Esophagus squamous epithelium (tissue), 5 donors: ENCODE measurements at regions not wholly inside any gene's neighbourhood (a gene's known extent, or its start where the extent isn't known, plus 50 kb on each side); places are given as distances from the start of the nearest gene placed in this dataset.

Source experiments
- DNase-seq: peaks from one replicate; lab custom pipeline; 2025; lab: John Stamatoyannopoulos, UW
- H3K27ac ChIP-seq, 4 donors: fragments of 200-600 bp; sonication (generic); one replicate each; pipeline ENCODE4 v1.5.1; 2016 to 2019; ENCODE audit warnings: mild to moderate bottlenecking in 1 of 4
- H3K27me3 ChIP-seq, 4 donors: fragments of 200-600 bp; sonication (generic); 1 replicate in 3 of 4; 2 replicates in 1 of 4; pipeline versions ENCODE4 v1.5.1 to v1.6.0; 2017 to 2021; ENCODE audit warnings: antibody characterized with exemption in 1 of 4
- H3K36me3 ChIP-seq, 3 donors: fragments of 200-600 bp; sonication (generic); one replicate each; pipeline ENCODE4 v1.5.1; 2016 to 2019
- H3K4me1 ChIP-seq, 3 donors: fragments of 200-600 bp; sonication (generic); one replicate each; pipeline ENCODE4 v1.5.1; 2017 to 2019
- H3K4me3 ChIP-seq, 4 donors: fragments of 200-600 bp; sonication (generic); 1 replicate in 3 of 4; 2 replicates in 1 of 4; pipeline ENCODE4 v1.5.1; 2016 to 2019; ENCODE audit warnings: mild to moderate bottlenecking in 2 of 4, moderate library complexity in 1 of 4
- H3K9me3 ChIP-seq, 3 donors: fragments of 200-600 bp; sonication (generic); one replicate each; pipeline ENCODE4 v1.5.1; 2016 to 2019
- POLR2A ChIP-seq, 4 donors: fragments of 450-650 bp; IDR thresholded peaks; one replicate each; pipeline ENCODE4 v1.6.1; 2017; ENCODE audit warnings: antibody characterized with exemption in 4 of 4, mild to moderate bottlenecking in 4 of 4, moderate library complexity in 3 of 4
- WGBS, 2 donors: methylation state at CpG; one replicate each; pipeline ENCODE4 v1.1.5; 2018; 5-methylcytosine and 5-hydroxymethylcytosine counted together
- intact Hi-C: fragments of 100-400 bp; cut with DNase I; formaldehyde crosslinking; loops from one replicate; pipeline ENCODE4 v1.15.0; 2022
- TF ChIP-seq, protein P1 (sequence below), 6 experiments: fragments of 450-650 bp in 4 of 6; fragments of 200-600 bp in 2 of 6; sonication (generic) in 2 of 6; IDR thresholded peaks; one replicate each; pipeline ENCODE4 v1.5.1; 2016 to 2019; ENCODE audit warnings: antibody characterized with exemption in 6 of 6, mild to moderate bottlenecking in 4 of 6, moderate library complexity in 4 of 6
- donor health status: DM: yes; HTN: yes; CAD: no.

DNA sequence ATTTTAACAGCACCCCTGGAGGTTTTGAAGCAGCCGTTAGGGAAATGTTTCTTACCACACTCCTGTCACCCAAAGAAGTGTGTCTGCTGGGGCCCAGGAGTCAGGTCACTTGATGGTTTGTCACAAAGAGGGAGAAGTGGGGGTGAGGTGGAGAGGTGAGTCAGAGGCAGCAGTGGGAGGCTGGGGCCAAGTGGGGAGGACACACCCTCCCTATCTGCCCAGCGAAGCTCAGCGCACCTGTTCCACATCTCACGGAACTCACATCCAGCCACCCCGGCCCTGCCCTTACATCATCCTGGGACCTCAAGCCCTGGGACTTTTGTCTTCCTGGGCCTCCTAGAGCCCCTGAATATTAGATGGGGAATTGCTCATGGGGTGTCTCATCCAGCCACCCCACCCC lies 171.1 kb upstream of the SMIM23 start:
- H3K9me3 ChIP-seq = no peaks in the 10 kb centered on the region
- intact Hi-C loops = no loop called here
- WGBS, 2 donors = 69% methylated on average over 5 of the region's 5 CpGs; no CpG with 5 or more reads in 1 of the 2 donors
- no peak overlapping the region for H3K27ac ChIP-seq
- no peak overlapping the region for H3K4me3 ChIP-seq
- no peak for TF ChIP-seq POLR2A (IDR thresholded peaks at IDR 0.05)
- no peaks in the 10 kb centered on the region for H3K36me3 ChIP-seq
- peaks cover 0 to 79% (median 0%) of the 10 kb centered on the region in 4 donors for H3K27me3 ChIP-seq
- peaks cover 0 to 17% (median 0%) of the 10 kb centered on the region in 3 donors for H3K4me1 ChIP-seq
- DNase-seq = no peak

DNA sequence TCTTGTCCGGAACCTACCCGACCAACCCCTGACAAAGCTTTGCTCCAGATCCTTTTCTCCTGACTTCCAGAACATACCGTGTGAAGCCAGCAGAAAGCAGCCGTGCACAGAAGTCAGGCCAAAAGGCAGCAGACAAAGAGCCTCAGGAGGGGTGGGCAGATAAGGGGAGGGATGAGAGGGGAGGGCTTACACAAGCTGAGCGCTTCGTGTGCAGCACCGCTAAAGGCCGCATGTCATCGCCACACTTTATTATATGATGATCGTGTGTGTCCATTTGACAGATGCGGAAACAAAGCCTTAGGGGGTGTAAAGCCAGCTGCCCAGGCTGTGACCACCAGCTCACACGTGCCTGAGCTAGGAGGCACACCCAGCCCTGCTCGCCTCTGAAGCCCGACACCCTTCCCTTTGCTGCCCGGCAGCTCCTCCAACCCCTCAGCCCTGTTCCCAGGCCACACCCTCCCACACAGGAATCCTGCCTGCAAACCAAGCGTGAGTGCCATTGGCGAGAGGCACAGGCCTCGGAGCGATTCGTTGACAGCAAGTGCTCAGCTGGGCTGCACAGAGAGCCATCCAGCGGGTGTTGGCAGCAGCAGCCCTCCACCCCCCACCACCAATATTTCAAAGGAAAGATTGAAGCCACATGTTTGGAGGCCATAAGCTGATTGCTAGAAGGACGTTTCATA lies 170.5 kb upstream of the SMIM23 start:
- H3K36me3 ChIP-seq = no peaks in the 10 kb centered on the region
- H3K27ac ChIP-seq = no peak overlapping the region

DNA sequence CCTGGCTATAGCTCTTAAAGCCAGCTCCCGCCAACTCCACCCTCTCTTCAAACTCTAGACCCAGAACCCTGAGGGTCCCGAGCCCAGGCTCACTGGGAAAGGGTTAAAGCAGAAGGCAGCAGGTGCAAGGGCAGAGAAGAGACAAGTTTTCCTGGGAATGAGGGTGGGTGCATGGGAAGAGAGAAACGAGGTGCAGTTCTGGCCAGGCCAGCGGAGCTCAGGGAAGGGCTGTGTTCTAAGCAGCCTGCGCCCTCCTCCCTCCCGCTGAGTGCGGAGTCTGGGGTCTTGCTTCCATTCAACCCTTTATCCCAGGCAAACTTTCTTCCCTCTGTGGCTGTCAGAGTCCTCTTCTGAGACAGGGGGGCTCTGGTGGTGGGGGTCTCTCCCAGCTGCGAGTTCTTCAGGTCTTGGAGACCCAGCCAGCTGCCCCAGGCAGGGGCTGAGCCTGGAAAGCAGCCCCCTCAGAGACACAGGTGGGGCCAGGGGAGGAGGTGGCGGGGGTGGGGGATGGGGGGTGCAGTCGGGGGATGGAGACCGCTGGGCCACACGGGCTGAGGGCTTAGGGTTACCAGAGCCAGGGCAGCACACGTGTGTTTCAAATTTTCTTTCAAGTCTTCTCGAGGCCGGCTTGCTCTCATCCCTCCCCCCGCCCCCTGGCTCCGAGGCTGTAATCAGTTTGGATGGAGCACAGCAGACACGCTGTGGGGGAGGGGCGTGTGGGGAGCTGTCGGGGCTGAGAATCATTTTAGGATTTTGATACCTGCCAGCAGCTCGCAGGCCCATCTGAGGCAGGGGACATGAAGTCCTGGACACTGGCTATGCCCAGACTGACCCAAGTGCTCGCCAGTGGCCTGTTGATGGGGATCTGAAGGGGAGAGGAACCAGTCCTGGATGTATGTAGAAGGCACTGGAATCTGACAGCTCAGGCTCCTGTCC lies 169.6 kb upstream of the SMIM23 start:
- peaks cover 0 to 91% (median 0%) of the 10 kb centered on the region in 4 donors for H3K27me3 ChIP-seq
- no peak for DNase-seq
- intact Hi-C loops = no loop called here
- 46 to 56% methylated on average over 5 to 9 of the region's 22 CpGs for WGBS, 2 donors
- H3K4me3 ChIP-seq = no peak overlapping the region
- no peak overlapping the region for H3K27ac ChIP-seq
- H3K4me1 ChIP-seq = peaks cover 0 to 17% (median 0%) of the 10 kb centered on the region in 3 donors
- TF ChIP-seq POLR2A (IDR thresholded peaks at IDR 0.05) = no peak
- TF ChIP-seq, protein P1, sequence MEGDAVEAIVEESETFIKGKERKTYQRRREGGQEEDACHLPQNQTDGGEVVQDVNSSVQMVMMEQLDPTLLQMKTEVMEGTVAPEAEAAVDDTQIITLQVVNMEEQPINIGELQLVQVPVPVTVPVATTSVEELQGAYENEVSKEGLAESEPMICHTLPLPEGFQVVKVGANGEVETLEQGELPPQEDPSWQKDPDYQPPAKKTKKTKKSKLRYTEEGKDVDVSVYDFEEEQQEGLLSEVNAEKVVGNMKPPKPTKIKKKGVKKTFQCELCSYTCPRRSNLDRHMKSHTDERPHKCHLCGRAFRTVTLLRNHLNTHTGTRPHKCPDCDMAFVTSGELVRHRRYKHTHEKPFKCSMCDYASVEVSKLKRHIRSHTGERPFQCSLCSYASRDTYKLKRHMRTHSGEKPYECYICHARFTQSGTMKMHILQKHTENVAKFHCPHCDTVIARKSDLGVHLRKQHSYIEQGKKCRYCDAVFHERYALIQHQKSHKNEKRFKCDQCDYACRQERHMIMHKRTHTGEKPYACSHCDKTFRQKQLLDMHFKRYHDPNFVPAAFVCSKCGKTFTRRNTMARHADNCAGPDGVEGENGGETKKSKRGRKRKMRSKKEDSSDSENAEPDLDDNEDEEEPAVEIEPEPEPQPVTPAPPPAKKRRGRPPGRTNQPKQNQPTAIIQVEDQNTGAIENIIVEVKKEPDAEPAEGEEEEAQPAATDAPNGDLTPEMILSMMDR (IDR thresholded peaks at IDR 0.05) = no peak
- H3K36me3 ChIP-seq = no peaks in the 10 kb centered on the region
- H3K9me3 ChIP-seq = no peaks in the 10 kb centered on the region

More for the DNA sequence above, 170.5 kb upstream of the SMIM23 start:
- peaks cover 0 to 83% (median 0%) of the 10 kb centered on the region in 4 donors for H3K27me3 ChIP-seq
- H3K4me1 ChIP-seq = peaks cover 0 to 17% (median 0%) of the 10 kb centered on the region in 3 donors
- TF ChIP-seq POLR2A (IDR thresholded peaks at IDR 0.05) = no peak
- TF ChIP-seq, protein P1 (IDR thresholded peaks at IDR 0.05) = no peak
- H3K9me3 ChIP-seq = no peaks in the 10 kb centered on the region
- DNase-seq = no peak
- intact Hi-C loops = no loop called here
- 45 to 53% methylated on average over 11 to 15 of the region's 22 CpGs for WGBS, 2 donors
- H3K4me3 ChIP-seq = no peak overlapping the region

DNA sequence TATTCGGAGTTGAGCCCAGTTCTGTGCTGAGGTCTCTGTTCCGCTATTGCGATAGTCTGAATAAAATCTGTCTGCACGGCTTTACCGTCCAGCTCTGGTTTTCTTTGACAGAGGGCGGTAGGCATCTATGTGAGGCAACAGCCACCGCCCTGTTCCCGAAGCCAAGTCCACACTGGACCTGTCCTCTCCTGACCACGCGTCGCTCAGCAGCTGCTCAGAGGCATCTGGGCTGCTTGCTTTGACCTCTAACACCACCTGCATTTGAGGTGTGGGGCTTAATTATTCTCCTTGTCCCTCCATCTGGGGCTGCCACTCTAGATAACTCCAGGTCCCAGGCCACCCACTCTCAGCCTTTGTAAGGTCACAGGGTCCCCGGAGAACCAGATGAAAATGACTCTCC lies 168.4 kb upstream of the SMIM23 start:
- WGBS, 2 donors = 74 to 86% methylated on average over 6 to 12 of the region's 12 CpGs
- Histone ChIP-seq H3K9me3 (no peaks in the 10 kb centered on the region), H3K4me3 (no peak overlapping the region), H3K27ac (no peak overlapping the region), H3K36me3 (no peaks in the 10 kb centered on the region), H3K4me1 (peaks cover 0 to 17% (median 0%) of the 10 kb centered on the region in 3 donors), H3K27me3 (peaks cover 0 to 86% (median 0%) of the 10 kb centered on the region in 4 donors)
- no peak for TF ChIP-seq POLR2A (IDR thresholded peaks at IDR 0.05)
- TF ChIP-seq, protein P1 (IDR thresholded peaks at IDR 0.05) = no peak
- no peak for DNase-seq
- intact Hi-C loops = no loop called here

DNA sequence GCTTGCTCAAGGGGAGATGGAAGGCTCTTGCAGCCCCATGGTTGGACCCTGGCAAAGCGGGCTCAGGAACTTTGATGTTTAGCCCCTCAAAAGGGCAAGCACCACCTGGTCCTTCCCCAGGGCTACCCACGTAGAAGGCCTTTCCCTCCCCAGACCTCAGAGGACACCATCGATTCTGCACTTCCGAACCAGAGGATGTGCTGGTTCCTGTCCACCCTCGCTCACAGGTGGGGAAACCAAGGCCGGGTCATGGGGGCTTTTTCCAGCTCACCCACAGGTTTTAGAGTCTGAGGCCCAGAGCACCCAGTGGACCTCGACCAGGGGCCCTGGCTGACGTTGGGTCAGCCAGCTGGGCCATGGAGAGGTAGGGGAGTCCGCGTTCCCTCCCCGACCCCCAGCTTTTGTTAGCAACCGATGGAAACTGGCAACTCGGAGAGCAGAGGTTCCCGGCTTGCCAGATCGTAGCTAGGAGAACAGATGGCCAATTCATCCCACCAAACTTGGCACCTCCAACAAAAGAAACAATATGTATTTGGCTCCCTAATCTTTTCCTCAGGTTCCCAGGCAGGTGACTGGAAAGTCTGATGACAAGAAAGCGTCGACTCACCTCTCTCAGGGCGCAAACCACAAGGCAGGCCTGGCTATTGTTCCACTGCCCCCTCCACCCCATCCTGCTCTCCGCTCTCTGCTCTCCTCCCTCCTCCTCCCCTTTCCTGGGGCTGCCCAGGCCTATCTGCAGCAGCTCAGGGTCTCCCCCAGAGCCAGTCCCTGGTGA lies 167.6 kb upstream of the SMIM23 start:
- WGBS, 2 donors = 80 to 100% methylated on average over 2 to 8 of the region's 19 CpGs

More for the DNA sequence above, 167.6 kb upstream of the SMIM23 start:
- H3K27me3 ChIP-seq = peaks cover 0 to 79% (median 0%) of the 10 kb centered on the region in 4 donors
- no peak for DNase-seq
- no peak overlapping the region for H3K4me3 ChIP-seq
- no peaks in the 10 kb centered on the region for H3K36me3 ChIP-seq
- intact Hi-C loops = no loop called here
- H3K9me3 ChIP-seq = no peaks in the 10 kb centered on the region
- peaks cover 0 to 17% (median 0%) of the 10 kb centered on the region in 3 donors for H3K4me1 ChIP-seq
- TF ChIP-seq POLR2A (IDR thresholded peaks at IDR 0.05) = no peak
- TF ChIP-seq, protein P1 (IDR thresholded peaks at IDR 0.05) = no peak
- no peak overlapping the region for H3K27ac ChIP-seq
